H7 (cell line): ENCODE measurements at regions not wholly inside any gene's neighbourhood (a gene's known extent, or its start where the extent isn't known, plus 50 kb on each side); places are given as distances from the start of the nearest gene placed in this dataset.
A peak's percentile ranks its signal among the peaks of the same experiment; 100 is the strongest.

Experiments used
- DNase-seq: peaks from one replicate; pipeline ENCODE4 v3.0.0; 2012
- H3K27me3 ChIP-seq: 2 replicates; pipeline ENCODE4 v1.6.0; 2011; ENCODE audit warnings: mild to moderate bottlenecking, low read length; ENCODE audit not compliant: control insufficient read depth, insufficient read depth
- H3K36me3 ChIP-seq: replicated peaks from 2 replicates; pipeline ENCODE4 v1.5.1; 2011; ENCODE audit warnings: low read length; ENCODE audit not compliant: control insufficient read depth, insufficient read depth
- H3K4me3 ChIP-seq: 2 replicates; pipeline ENCODE4 v1.5.1; 2011; ENCODE audit warnings: low read depth, mild to moderate bottlenecking, control low read depth, low read length, moderate library complexity; ENCODE audit not compliant: insufficient read depth

DNA sequence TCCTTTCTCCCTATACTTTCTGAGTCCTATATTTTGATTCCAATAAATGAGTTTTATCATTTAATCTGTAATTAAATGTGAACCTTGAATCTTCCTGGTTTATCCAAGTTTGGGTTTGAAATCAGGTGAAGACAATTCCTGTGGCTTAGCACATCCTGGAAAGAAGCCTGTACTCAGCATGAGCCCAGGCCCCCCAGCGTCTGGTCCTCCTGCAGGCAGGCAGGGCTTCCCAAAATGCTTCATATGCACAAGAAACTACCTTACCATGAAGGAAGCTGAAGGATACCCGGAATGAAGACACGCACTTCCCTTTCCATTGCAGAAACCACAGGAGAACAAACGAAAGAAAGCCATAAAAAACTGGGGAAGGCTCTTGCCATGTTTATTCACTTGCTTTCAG, 157.4 kb upstream of the PDE10A start:
- H3K27me3 ChIP-seq: no peaks in the 10 kb centered on the region
- H3K4me3 ChIP-seq: no peak overlapping the region
- DNase-seq: peak; percentile 66
- no peaks in the 10 kb centered on the region for H3K36me3 ChIP-seq

DNA sequence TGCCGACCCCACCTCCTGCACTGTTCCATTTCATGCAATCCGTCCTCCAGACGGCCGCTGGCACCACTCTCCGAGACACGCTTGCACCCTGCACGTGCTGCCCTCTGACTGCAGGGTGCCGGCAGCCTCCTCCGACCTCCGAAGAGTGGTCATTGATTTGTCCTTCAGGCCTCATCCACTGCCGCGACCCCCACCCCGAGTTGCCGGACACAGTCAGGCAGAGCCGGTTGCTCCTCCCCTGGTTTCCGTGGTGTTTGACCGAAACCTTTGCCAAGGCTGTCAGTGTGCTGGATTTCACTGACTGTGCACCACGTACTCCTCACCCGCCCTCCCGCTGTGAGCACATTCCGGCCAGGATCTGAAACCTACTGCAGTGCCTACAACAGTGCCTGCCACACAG, 156.4 kb upstream of the PDE10A start:
- DNase-seq: peak; percentile 56
- Histone ChIP-seq H3K36me3 (no peaks in the 10 kb centered on the region), H3K4me3 (no peak overlapping the region), H3K27me3 (no peaks in the 10 kb centered on the region; the same call in 1 of the 2 replicates)

DNA sequence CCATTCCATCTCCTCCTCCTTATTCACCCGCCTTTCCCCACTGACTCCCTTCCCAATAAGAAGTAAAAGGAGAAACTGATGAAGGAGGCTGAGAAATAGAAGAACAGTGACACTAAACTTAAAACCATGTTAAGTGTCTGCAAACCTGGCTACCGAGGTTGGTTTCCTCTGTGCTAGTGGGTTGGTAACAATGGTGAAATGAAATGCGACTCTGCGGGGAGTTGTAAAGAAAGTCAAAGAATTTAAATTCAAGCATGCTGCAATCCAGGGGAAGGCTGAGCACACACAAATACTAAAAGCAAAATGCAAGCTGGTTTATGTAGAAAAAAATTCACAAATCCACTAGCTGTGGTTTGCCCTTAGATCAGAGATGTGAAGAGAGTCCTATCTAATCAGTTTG, 155.2 kb upstream of the PDE10A start:
- no peaks in the 10 kb centered on the region; the same call in 1 of the 2 replicates for H3K27me3 ChIP-seq
- no peak for DNase-seq

DNA sequence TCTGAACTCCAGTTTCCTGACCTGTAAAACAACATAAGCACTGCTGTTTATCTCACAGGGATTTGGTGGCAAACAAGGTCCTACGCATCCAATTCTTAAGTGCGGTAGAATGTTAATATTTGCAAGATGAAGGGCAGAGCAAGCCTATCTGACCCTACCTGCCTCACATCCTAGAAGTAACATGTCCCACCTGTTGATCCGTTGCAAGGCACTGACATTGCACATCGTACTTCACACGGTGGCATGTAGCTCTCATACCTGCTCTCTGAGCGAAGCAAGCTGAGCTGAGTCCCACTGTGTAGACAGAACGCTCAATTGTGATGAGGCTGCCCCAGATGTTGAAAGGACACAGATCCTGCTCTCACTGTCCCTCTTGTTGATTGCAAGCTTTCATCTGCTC, 154.7 kb upstream of the PDE10A start:
- no peak overlapping the region for H3K4me3 ChIP-seq
- no peaks in the 10 kb centered on the region for H3K36me3 ChIP-seq
- no peaks in the 10 kb centered on the region; the same call in 1 of the 2 replicates for H3K27me3 ChIP-seq
- no peak for DNase-seq

More for the DNA sequence above, 155.2 kb upstream of the PDE10A start:
- Histone ChIP-seq H3K36me3 (no peaks in the 10 kb centered on the region), H3K4me3 (no peak overlapping the region)

DNA sequence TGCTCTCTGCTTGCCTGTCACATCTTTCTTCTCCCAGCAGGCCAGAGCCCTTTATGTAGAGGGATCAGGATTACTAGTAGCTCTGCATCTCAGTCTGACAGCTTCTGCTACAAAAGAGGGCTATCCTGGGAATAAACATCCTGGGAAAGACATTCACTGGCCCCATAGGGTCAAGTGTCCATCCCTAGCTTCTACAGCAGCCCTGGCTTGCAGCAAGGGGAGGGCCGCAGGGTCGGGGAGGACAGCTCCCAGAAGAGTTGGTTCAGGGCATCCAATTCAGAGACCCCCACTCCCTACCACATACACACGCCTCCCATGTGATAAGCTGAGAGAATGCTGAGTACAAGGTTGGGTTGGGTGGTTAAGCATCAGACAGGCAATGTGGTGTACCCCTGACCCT, 154.1 kb upstream of the PDE10A start:
- Histone ChIP-seq H3K4me3 (no peak overlapping the region), H3K27me3 (no peaks in the 10 kb centered on the region; the same call in 1 of the 2 replicates), H3K36me3 (no peaks in the 10 kb centered on the region)
- no peak for DNase-seq

DNA sequence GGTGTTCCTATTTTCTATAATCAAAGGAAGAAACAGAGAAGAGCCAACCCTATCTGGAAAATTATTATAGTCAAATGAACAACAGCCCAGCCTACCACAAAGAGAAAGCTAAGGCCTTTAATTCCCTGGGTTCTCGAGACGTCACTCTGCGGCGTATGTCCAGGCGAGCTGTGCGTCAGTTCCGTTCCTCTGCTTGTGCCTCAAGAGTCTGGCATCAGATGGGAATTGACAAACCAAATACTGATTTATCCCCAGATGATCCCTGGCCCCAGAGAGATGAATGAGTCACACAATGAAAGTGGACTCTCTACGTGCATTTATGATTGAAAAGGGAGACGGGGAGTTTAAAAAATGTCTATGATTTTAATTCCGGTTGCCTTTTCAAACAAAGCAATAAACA, 151.6 kb upstream of the PDE10A start:
- no peaks in the 10 kb centered on the region for H3K36me3 ChIP-seq

DNA sequence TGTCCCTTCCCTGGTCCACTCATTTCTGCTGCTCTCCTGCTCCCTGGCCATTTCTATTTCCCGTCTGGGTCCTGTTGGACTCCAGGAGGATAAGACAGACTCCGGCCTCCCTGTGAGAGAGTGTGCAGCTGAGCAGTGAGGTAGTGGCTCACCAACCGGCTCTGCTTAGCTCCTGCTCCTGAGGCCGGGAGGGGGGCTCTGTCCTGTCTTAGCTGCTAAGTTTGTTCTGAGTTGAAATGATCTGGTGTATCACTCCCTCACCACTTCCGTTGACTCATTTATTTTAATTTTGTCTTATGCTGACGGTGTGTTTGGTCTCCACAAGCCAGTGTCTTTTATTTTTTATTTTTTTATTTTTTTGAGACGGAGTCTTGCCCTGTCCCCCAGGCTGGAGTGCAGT, 148.5 kb upstream of the PDE10A start:
- Histone ChIP-seq H3K36me3 (no peaks in the 10 kb centered on the region), H3K27me3 (peaks cover 2% of the 10 kb centered on the region), H3K4me3 (no peak overlapping the region)
- DNase-seq: no peak

More for the DNA sequence above, 151.6 kb upstream of the PDE10A start:
- Histone ChIP-seq H3K4me3 (no peak overlapping the region), H3K27me3 (no peaks in the 10 kb centered on the region; the same call in 1 of the 2 replicates)
- DNase-seq: no peak

DNA sequence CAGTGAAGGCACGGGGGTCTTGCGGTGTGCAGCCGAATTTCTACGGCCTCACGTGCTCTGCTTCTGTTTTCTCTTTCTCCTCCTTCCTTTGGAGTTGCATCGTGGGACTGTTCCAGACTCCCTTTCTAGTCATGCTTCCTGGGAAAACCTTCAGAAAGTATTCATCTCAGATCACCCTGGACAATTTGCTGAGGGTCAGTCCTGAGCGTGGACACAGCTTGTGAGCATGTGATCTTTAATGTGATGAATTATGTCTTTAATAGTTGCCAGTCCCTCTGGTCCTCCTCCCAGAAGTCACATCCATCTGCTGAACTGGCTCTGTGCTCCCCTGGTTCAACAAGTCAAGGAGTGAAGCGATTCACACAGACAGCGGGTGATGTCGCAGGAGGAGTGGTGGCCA, 145.0 kb upstream of the PDE10A start:
- DNase-seq: no peak
- Histone ChIP-seq H3K27me3 (peaks cover 34% of the 10 kb centered on the region), H3K4me3 (no peak overlapping the region), H3K36me3 (no peaks in the 10 kb centered on the region)

DNA sequence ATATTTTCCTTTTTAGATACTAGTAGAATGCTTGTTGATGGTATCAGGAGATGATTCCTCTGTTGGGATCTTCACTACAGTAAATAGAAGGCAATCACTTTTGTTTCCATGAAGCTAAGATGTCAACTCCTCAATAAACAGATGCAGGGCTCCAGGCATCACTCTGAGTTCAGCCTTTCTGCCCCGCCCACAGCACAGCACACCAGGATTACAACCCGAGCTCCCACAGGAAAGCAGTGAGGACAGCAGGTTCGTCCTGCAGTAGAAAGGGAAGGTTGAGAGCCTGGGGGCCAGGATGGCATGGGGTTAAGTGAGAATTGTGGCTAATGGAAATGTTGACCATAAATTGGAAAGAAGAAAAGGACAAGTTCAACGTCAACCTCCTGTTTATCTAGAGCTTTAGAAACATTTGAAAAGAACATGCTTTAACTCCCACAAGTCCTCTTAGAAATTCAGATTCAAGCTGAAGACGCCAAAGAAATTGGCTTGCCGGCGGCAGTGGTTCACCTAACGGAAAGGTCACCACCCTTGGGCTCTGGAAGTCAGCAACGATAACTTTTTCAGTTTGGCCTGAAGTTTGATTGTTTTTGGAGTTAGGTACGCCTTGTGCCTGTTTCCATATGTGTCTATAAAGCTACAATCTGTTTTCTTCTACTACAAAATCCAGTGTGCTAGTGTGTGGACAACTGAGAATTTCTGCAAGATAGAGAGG, 144.4 kb upstream of the PDE10A start:
- no peak for DNase-seq
- no peaks in the 10 kb centered on the region for H3K36me3 ChIP-seq
- no peak overlapping the region for H3K4me3 ChIP-seq
- H3K27me3 ChIP-seq: peaks cover 37% of the 10 kb centered on the region

DNA sequence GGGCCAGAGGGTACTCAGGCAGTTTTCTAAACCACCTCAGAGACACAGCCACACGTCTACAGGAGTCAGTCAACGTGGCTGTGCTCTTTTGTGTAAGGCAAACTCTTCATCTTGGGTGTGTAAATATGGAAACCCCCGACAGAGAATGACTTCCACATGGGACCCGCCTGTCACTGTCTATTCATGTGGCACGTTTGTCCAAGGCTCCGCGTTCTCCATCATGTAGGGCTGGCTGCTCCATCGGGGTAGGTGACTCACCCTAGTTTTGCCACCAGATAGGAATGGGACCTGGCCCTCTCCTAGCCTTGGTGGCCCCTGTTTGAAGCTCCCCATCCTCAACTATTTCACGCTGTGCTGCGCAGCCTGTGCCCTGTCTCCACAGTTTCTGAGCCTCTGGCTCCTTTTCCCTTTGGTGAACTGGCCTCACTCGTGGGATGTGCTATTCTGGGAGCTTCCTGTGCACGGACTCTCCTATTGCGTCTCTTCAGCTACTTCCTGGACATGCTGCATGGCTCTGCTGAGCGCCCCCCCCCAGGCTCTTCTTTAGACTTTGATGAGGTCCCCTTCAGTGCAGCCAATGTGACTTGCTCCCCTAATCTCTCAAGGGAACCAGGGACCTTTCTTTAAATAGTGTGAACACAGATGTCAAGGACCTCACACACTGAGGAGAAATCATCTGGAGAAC, 143.2 kb upstream of the PDE10A start:
- DNase-seq: no peak
- Histone ChIP-seq H3K36me3 (no peaks in the 10 kb centered on the region), H3K27me3 (peaks cover 37% of the 10 kb centered on the region), H3K4me3 (no peak overlapping the region)

DNA sequence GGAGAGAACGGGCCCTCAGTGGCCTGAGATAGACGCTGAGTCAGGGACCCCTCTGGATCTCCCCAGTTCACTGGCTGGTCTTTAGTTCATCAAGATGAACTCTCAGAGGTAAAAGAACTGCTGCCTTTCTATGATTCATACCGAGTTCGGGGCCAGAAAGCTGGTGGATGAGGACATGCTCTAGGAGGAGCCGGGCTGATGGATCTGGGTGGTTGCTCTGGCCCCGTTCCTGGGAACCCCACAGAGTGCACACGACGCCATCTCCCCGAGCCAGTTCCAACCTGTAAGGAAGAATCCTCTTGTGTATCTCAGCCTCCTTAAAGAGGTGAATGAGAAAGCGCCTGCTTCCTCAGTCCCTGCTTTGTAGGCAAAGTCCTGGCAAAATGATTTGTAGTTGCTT, 142.6 kb upstream of the PDE10A start:
- Histone ChIP-seq H3K27me3 (peaks cover 37% of the 10 kb centered on the region), H3K4me3 (no peak overlapping the region), H3K36me3 (no peaks in the 10 kb centered on the region)
- no peak for DNase-seq

DNA sequence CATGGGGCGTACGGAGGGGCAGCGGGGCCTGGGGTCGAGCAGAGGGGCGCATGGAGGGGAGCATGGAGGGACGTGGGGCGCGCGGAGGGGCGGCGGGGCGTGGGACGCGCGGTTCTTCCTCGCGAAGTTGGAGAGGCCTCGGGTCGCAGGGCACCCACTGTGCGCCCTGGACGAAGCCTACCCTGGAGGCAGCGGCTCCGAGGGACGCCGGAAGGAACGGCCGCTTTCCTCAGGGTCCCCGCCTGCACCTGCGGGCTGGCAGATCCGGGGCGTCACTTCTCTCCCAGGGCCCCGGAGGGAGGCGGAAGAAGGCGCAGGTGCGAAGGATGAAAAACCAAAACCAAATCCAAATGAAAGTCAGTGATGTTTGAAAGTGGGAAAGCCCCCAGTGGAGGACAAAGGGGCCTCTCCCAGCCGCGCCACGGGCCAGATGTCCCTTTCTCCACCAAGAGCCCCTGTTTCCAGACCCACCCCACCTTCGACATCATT, 142.1 kb upstream of the PDE10A start:
- DNase-seq: peak; percentile 76
- peaks cover 37% of the 10 kb centered on the region for H3K27me3 ChIP-seq
- H3K36me3 ChIP-seq: no peaks in the 10 kb centered on the region
- peak overlapping the region; percentile 41 for H3K4me3 ChIP-seq

DNA sequence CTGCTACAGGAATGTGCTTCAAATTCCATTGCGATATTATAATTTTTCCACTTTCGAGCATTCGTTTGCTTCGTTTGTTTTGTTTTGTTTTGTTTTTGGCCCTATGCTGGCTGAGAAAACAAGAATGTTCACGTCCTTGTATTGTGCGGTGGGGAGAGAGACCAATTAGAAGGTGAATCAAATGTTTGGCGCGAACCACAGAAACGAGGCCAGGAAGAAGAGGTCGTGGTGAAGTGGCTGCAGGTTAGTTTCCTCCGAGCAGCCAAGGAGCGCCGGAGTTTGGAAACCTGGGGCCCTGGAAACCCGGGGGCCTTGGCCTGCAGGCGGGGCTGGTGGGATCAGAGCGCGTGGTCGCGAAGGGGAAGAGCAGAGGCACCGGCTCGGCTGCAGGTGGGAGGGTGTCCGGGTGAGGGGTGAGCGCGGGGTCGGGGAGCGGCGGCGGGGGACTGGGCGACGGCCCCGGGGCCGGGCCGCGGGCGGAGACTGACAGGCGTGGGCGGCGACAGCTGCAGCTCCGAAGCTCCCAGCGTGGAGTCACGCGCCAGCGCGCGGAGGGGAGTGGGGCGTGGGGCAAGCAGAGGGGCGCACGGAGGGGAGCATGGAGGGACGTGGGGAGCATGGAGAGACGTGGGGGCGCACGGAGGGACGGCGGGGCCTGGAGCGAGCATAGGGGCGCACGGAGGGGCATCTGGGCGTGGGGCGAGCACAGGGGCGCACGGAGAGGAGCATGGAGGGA, 141.5 kb upstream of the PDE10A start:
- H3K4me3 ChIP-seq: peak overlapping the region; percentile 41
- peaks cover 37% of the 10 kb centered on the region for H3K27me3 ChIP-seq
- H3K36me3 ChIP-seq: no peaks in the 10 kb centered on the region
- peak; percentile 79 for DNase-seq

DNA sequence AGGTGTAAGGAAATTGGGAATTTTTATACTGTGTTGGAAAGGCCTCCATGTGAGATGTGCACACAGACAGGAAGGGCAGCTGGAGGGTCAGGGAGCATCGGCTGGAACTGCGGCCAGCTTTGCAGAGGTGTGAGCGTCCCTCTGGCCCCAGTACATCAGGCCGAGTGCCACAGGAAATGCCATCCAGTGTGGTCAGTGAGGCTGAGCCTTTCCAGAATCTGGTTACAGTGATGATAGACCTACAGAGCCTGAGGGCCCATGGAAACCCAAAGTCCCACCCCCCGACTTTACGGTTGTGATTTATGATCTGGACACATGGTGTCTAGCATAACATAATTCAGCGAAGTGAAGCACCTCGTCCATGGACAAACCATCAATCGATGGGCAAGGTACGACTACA, 137.3 kb upstream of the PDE10A start:
- DNase-seq: no peak
- peaks cover 23% of the 10 kb centered on the region for H3K27me3 ChIP-seq

More for the DNA sequence above, 137.3 kb upstream of the PDE10A start:
- no peak overlapping the region for H3K4me3 ChIP-seq
- no peaks in the 10 kb centered on the region for H3K36me3 ChIP-seq
